ENCODE measurements at regions not wholly inside any gene's neighbourhood (a gene's known extent, or its start where the extent isn't known, plus 50 kb on each side); places are given as distances from the start of the nearest gene placed in this dataset.

DNA sequence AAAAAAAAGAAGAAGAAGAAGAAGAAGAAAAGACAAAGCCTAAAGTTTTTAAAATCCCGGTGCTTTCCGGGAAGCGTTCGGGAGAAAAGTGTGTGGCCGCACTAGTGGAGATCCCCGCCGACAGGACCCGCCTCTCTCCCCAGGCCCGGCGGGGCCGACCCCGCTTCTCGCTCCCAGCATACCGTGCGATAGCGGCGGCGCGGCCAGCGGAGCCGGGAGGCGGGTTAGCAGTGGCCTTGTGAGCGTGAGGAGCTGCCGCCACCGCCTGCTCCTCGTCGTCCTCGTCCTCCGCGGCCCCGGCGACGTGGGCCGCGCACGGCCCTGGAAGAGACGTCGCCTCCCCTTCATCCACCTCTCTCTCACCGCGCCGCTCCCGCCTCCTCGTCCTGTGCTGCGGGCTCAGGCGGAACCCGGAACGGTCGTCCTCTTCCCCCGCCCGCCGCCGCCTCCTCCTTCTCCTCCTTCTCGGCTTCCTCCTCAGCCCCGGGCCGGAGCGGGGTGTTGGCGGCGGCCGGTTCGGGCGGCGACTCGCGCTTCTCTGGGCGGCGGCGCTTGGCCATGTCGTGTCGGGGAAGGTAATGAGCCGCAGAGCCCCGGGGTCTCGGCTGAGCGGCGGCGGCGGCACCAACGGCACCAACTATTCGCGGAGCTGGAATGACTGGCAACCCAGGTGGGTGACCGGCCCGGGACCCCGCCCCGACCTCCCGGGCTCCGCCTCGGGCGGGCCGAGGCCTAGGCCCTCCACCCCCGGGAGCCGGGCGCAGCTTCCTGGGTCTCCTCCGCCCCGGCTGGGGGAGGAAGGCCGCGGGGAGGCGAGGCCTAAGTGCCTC lies 62.6 kb upstream of the CDR2 start (continued):
- TF ChIP-seq ZNF639 (CRISPR knock-in tag; conservative IDR thresholded peaks at IDR 0.05) (peak; percentile 80), ZNF547 (CRISPR knock-in tag; IDR thresholded peaks at IDR 0.05) (0 out of 2 replicates have a peak, but pooled peaks have one; percentile 58), ZKSCAN8 (CRISPR knock-in tag; IDR thresholded peaks at IDR 0.05; ENCODE audit: borderline replicate concordance) (peak; percentile 74; the same call in 1 of the 2 replicates), ZNF589 (CRISPR knock-in tag; conservative IDR thresholded peaks at IDR 0.05) (peak; percentile 47; the same call in 1 of the 2 replicates), SMAD1 (CRISPR knock-in tag; IDR thresholded peaks at IDR 0.05; ENCODE audit: borderline replicate concordance, low read depth) (0 out of 2 replicates have a peak, but pooled peaks have one; percentile 39), ZNF710 (CRISPR knock-in tag; IDR thresholded peaks at IDR 0.05; ENCODE audit: borderline replicate concordance) (peak; percentile 78), ZNF335 (CRISPR knock-in tag; IDR thresholded peaks at IDR 0.05) (peak; percentile 76; the same call in 1 of the 2 replicates), LBX2 (CRISPR knock-in tag; IDR thresholded peaks at IDR 0.05; ENCODE audit: borderline replicate concordance) (peak; percentile 65; the same call in 1 of the 2 replicates), MYC (CRISPR knock-in tag; IDR thresholded peaks at IDR 0.05; ENCODE audit: borderline replicate concordance) (peak; percentile 82), DMAP1 (CRISPR knock-in tag; IDR thresholded peaks at IDR 0.05) (peak; percentile 87), CBX5 (CRISPR knock-in tag; IDR thresholded peaks at IDR 0.05; ENCODE audit: borderline replicate concordance) (peak; percentile 89; the same call in 1 of the 2 replicates), HNRNPK (IDR thresholded peaks at IDR 0.05; ENCODE audit: low read depth, low read length, poor library complexity, severe bottlenecking) (peak; percentile 50)
- TF ChIP-seq, protein P1, sequence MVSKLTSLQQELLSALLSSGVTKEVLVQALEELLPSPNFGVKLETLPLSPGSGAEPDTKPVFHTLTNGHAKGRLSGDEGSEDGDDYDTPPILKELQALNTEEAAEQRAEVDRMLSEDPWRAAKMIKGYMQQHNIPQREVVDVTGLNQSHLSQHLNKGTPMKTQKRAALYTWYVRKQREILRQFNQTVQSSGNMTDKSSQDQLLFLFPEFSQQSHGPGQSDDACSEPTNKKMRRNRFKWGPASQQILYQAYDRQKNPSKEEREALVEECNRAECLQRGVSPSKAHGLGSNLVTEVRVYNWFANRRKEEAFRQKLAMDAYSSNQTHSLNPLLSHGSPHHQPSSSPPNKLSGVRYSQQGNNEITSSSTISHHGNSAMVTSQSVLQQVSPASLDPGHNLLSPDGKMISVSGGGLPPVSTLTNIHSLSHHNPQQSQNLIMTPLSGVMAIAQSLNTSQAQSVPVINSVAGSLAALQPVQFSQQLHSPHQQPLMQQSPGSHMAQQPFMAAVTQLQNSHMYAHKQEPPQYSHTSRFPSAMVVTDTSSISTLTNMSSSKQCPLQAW (CRISPR knock-in tag; IDR thresholded peaks at IDR 0.05), result peak; percentile 68; the same call in 1 of the 2 replicates
- TF ChIP-seq, protein P2, sequence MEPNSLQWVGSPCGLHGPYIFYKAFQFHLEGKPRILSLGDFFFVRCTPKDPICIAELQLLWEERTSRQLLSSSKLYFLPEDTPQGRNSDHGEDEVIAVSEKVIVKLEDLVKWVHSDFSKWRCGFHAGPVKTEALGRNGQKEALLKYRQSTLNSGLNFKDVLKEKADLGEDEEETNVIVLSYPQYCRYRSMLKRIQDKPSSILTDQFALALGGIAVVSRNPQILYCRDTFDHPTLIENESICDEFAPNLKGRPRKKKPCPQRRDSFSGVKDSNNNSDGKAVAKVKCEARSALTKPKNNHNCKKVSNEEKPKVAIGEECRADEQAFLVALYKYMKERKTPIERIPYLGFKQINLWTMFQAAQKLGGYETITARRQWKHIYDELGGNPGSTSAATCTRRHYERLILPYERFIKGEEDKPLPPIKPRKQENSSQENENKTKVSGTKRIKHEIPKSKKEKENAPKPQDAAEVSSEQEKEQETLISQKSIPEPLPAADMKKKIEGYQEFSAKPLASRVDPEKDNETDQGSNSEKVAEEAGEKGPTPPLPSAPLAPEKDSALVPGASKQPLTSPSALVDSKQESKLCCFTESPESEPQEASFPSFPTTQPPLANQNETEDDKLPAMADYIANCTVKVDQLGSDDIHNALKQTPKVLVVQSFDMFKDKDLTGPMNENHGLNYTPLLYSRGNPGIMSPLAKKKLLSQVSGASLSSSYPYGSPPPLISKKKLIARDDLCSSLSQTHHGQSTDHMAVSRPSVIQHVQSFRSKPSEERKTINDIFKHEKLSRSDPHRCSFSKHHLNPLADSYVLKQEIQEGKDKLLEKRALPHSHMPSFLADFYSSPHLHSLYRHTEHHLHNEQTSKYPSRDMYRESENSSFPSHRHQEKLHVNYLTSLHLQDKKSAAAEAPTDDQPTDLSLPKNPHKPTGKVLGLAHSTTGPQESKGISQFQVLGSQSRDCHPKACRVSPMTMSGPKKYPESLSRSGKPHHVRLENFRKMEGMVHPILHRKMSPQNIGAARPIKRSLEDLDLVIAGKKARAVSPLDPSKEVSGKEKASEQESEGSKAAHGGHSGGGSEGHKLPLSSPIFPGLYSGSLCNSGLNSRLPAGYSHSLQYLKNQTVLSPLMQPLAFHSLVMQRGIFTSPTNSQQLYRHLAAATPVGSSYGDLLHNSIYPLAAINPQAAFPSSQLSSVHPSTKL (CRISPR knock-in tag; IDR thresholded peaks at IDR 0.05), result peak; percentile 56
- TF ChIP-seq, protein P3, sequence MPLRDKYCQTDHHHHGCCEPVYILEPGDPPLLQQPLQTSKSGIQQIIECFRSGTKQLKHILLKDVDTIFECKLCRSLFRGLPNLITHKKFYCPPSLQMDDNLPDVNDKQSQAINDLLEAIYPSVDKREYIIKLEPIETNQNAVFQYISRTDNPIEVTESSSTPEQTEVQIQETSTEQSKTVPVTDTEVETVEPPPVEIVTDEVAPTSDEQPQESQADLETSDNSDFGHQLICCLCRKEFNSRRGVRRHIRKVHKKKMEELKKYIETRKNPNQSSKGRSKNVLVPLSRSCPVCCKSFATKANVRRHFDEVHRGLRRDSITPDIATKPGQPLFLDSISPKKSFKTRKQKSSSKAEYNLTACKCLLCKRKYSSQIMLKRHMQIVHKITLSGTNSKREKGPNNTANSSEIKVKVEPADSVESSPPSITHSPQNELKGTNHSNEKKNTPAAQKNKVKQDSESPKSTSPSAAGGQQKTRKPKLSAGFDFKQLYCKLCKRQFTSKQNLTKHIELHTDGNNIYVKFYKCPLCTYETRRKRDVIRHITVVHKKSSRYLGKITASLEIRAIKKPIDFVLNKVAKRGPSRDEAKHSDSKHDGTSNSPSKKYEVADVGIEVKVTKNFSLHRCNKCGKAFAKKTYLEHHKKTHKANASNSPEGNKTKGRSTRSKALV (CRISPR knock-in tag; IDR thresholded peaks at IDR 0.05), result peak; percentile 67; the same call in 1 of the 2 replicates
- TF ChIP-seq, protein P4, sequence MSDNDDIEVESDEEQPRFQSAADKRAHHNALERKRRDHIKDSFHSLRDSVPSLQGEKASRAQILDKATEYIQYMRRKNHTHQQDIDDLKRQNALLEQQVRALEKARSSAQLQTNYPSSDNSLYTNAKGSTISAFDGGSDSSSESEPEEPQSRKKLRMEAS (IDR thresholded peaks at IDR 0.05), result peak; percentile 76
